Nephron progenitor cell (in vitro differentiated cells): ENCODE measurements at regions not wholly inside any gene's neighbourhood (a gene's known extent, or its start where the extent isn't known, plus 50 kb on each side); places are given as distances from the start of the nearest gene placed in this dataset.

Experiments used
- DNase-seq: peaks from one replicate; pipeline ENCODE4 v3.0.0; 2021
- H3K27ac Mint-ChIP-seq: 2 replicates; pipeline ENCODE4 v1.8.0; 2021; ENCODE audit warnings: mild to moderate bottlenecking, moderate library complexity, mixed read lengths
- H3K27me3 Mint-ChIP-seq: 2 replicates; pipeline ENCODE4 v1.8.0; 2021; ENCODE audit warnings: mild to moderate bottlenecking, low read depth, mixed read lengths; ENCODE audit not compliant: poor library complexity
- H3K36me3 Mint-ChIP-seq: 2 replicates; pipeline ENCODE4 v1.8.0; 2021; ENCODE audit warnings: low read depth, mixed read lengths
- H3K4me1 Mint-ChIP-seq: 2 replicates; pipeline ENCODE4 v1.8.0; 2021; ENCODE audit warnings: mixed read lengths
- H3K4me3 Mint-ChIP-seq: 2 replicates; pipeline ENCODE4 v1.8.0; 2021; ENCODE audit warnings: mild to moderate bottlenecking, moderate library complexity, mixed read lengths
- H3K9me3 Mint-ChIP-seq: 2 replicates; pipeline ENCODE4 v1.8.0; 2021; ENCODE audit warnings: mild to moderate bottlenecking, moderate library complexity, mixed read lengths
- TF ChIP-seq, protein P1 (sequence below): fragments of 200-600 bp; sonication (generic); IDR thresholded peaks from 2 replicates; pipeline ENCODE4 v1.5.0; 2021; ENCODE audit warnings: antibody characterized with exemption

DNA sequence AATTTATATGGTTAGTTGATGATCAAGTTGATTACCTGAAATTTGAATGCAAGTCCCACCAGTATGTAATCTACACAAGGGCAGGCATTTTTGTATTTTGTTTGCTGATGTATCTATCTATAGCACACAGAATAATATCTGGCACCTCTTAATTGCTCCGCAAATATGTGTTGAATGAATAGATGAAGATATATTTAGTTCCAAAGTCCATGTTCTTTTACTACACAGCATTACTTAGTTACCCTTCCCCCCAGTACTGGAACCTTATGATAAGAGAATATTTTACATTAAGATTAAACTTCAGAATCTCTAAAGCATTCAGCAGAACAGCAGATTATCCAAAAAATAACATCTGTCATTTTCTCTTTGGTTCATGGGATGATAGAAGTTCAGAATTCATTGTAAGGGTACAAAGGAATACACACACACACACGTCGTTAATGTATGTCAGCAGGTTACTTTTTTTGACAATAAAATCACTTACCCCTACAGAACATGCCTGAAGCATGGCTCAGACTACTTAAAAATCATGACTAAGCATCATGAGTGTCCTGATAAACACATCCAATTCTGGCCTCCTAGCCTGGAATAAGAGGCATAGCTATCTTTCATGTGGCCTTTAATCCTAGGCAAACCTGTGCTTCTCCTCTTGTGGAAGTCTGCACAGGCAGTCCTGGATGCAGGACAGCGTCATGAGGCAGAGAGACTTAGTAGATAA lies 148.9 kb upstream of the TBC1D5 start:
- H3K36me3 Mint-ChIP-seq: no peaks in the 10 kb centered on the region
- no peak overlapping the region for H3K27ac Mint-ChIP-seq
- H3K9me3 Mint-ChIP-seq: no peaks in the 10 kb centered on the region
- TF ChIP-seq, protein P1, sequence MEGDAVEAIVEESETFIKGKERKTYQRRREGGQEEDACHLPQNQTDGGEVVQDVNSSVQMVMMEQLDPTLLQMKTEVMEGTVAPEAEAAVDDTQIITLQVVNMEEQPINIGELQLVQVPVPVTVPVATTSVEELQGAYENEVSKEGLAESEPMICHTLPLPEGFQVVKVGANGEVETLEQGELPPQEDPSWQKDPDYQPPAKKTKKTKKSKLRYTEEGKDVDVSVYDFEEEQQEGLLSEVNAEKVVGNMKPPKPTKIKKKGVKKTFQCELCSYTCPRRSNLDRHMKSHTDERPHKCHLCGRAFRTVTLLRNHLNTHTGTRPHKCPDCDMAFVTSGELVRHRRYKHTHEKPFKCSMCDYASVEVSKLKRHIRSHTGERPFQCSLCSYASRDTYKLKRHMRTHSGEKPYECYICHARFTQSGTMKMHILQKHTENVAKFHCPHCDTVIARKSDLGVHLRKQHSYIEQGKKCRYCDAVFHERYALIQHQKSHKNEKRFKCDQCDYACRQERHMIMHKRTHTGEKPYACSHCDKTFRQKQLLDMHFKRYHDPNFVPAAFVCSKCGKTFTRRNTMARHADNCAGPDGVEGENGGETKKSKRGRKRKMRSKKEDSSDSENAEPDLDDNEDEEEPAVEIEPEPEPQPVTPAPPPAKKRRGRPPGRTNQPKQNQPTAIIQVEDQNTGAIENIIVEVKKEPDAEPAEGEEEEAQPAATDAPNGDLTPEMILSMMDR: no peak
- H3K27me3 Mint-ChIP-seq: no peaks in the 10 kb centered on the region
- no peak overlapping the region for H3K4me3 Mint-ChIP-seq
- peaks cover 4% of the 10 kb centered on the region for H3K4me1 Mint-ChIP-seq
- DNase-seq: no peak

DNA sequence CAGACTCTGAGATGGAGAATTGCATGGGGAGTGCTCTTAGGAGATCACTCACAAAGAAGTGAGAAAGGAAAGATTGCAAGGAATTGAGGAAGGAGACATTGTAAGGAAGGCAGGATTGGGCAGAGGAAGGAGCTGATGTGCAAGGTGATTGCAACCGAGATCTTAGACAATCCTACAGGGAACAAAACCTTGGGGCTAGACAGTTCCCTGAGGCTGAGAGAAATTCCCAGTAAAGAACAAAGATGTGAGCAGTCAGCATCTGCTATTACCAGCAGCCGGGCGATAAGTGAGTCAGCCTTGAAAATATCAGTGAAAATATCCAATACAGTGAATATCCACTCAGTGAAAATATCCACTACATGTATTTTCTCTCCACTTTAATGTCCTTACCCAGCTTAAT lies 143.6 kb upstream of the TBC1D5 start:
- no peak overlapping the region for H3K4me3 Mint-ChIP-seq
- TF ChIP-seq, protein P1: no peak
- no peak for DNase-seq
- no peak overlapping the region for H3K27ac Mint-ChIP-seq
- H3K9me3 Mint-ChIP-seq: no peaks in the 10 kb centered on the region
- no peaks in the 10 kb centered on the region for H3K36me3 Mint-ChIP-seq
- H3K4me1 Mint-ChIP-seq: peaks cover 4% of the 10 kb centered on the region
- H3K27me3 Mint-ChIP-seq: no peaks in the 10 kb centered on the region

DNA sequence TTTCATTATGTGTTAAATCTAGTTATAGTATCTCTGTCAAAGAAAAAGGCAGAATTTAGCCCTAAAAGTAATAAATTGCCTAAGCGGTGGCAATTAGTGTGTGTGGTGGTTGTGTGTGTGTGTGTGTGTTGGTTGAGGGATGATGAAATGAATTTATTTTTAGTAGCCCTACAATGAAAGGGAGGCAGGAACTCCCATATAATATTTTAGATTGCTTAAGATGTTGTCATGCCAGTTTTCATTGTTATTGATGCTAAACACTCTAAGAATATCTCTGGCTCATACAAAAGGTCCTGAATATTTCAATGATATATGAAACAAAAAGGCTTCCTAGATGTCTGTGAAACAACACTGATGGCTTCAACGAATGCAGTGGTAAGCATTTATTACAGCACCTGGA lies 140.6 kb upstream of the TBC1D5 start:
- H3K27ac Mint-ChIP-seq: no peak overlapping the region
- no peaks in the 10 kb centered on the region for H3K4me1 Mint-ChIP-seq
- TF ChIP-seq, protein P1: no peak
- no peak for DNase-seq
- H3K27me3 Mint-ChIP-seq: no peaks in the 10 kb centered on the region
- H3K36me3 Mint-ChIP-seq: peaks cover under 1% of the 10 kb centered on the region
- no peaks in the 10 kb centered on the region for H3K9me3 Mint-ChIP-seq
- no peak overlapping the region for H3K4me3 Mint-ChIP-seq

DNA sequence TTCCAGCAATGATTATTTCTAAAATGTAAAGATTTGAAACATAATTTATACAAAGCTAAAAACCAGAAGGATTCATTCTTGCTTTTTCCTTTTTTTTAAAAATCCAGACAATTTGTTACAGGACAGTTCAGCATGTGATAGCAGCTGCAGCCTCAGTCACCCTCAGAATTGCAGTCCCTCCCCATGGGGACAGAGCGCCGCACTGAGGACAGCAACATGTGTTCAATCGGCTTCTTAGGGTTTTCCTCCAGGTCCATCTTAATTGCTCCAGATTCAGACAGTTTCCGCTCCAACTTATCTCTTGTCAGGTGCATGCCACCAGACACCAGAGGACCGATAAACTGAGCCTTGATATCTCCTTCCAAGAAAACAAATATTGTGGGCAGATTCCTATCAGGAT lies 134.9 kb upstream of the TBC1D5 start:
- Mint-ChIP-seq H3K27ac (no peak overlapping the region), H3K4me3 (no peak overlapping the region), H3K9me3 (no peaks in the 10 kb centered on the region), H3K27me3 (no peaks in the 10 kb centered on the region), H3K36me3 (peaks cover 27% of the 10 kb centered on the region), H3K4me1 (no peaks in the 10 kb centered on the region)
- no peak for DNase-seq
- TF ChIP-seq, protein P1: no peak

- TF ChIP-seq, protein P1: no peak
- Mint-ChIP-seq H3K27me3 (no peaks in the 10 kb centered on the region), H3K4me3 (no peak overlapping the region), H3K36me3 (peaks cover 37% of the 10 kb centered on the region), H3K4me1 (no peaks in the 10 kb centered on the region), H3K9me3 (no peaks in the 10 kb centered on the region), H3K27ac (no peak overlapping the region)
- no peak for DNase-seq
Observed at GRCh38 chr3:17874636-17875035, 132.2 kb upstream of the TBC1D5 start.

DNA sequence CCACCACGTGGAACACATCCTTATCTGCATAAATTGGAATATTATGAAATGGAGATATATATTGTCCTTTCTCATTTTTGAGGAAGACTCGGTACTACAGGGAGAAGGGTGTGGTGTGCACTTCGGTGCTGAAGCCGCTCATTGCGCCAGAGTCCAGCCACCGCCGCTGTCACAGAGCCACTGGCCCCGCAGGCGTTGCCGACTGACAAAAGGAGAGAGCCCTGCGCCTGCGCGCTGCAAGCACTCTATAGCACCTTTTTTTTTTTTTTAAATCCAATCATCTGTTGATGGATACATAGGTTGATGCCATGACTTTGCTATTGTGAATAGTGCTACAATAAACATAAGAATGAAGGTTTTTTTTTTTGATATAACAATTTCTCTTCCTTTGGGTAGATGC lies 130.0 kb upstream of the TBC1D5 start:
- Mint-ChIP-seq H3K27me3 (no peaks in the 10 kb centered on the region), H3K4me3 (no peak overlapping the region), H3K36me3 (peaks cover 45% of the 10 kb centered on the region), H3K27ac (no peak overlapping the region), H3K9me3 (no peaks in the 10 kb centered on the region), H3K4me1 (no peaks in the 10 kb centered on the region)
- DNase-seq: no peak
- TF ChIP-seq, protein P1: no peak
